Endodermal cell (in vitro differentiated cells): ENCODE measurements at regions not wholly inside any gene's neighbourhood (a gene's known extent, or its start where the extent isn't known, plus 50 kb on each side); places are given as distances from the start of the nearest gene placed in this dataset.

Experiments
- DNase-seq: peaks from one replicate; pipeline ENCODE4 v3.0.0-alpha.2; 2017
- H3K27ac ChIP-seq: 2 replicates; pipeline ENCODE4 v1.5.1; 2013; ENCODE audit warnings: mild to moderate bottlenecking, low read depth, low read length, moderate library complexity
- H3K27me3 ChIP-seq: 2 replicates; pipeline ENCODE4 v1.6.1; 2013; ENCODE audit warnings: mild to moderate bottlenecking, low read length, moderate library complexity; ENCODE audit not compliant: insufficient read depth, control insufficient read depth, poor library complexity, severe bottlenecking
- H3K36me3 ChIP-seq: 2 replicates; pipeline ENCODE4 v1.7.0; 2013; ENCODE audit warnings: mild to moderate bottlenecking, low read length, moderate library complexity; ENCODE audit not compliant: control insufficient read depth, insufficient read depth
- H3K4me1 ChIP-seq: one replicate; pipeline ENCODE4 v1.7.0; 2013; ENCODE audit warnings: low read length; ENCODE audit not compliant: control insufficient read depth, insufficient read depth
- H3K4me3 ChIP-seq: 2 replicates; pipeline ENCODE4 v1.5.1; 2013; ENCODE audit warnings: mild to moderate bottlenecking, low read length, moderate library complexity
- H3K9ac ChIP-seq: 2 replicates; pipeline ENCODE4 v1.6.1; 2013; ENCODE audit warnings: mild to moderate bottlenecking, low read length, moderate library complexity; ENCODE audit not compliant: poor library complexity, severe bottlenecking; ENCODE audit errors: extremely low read depth
- H3K9me3 ChIP-seq: 2 replicates; pipeline ENCODE4 v1.6.1; 2013; ENCODE audit warnings: mild to moderate bottlenecking, low read length, moderate library complexity; ENCODE audit not compliant: control insufficient read depth
- H3K27ac Mint-ChIP-seq: 2 replicates; pipeline ENCODE4 v1.8.0; 2020; ENCODE audit warnings: mixed read lengths
- H3K27me3 Mint-ChIP-seq: 2 replicates; pipeline ENCODE4 v1.8.0; 2021; ENCODE audit warnings: mild to moderate bottlenecking, mixed read lengths; ENCODE audit not compliant: insufficient read depth
- H3K36me3 Mint-ChIP-seq: 2 replicates; pipeline ENCODE4 v1.8.0; 2020; ENCODE audit warnings: low read depth, mixed read lengths
- H3K4me1 Mint-ChIP-seq: 2 replicates; pipeline ENCODE4 v1.8.0; 2020; ENCODE audit warnings: mixed read lengths
- H3K4me3 Mint-ChIP-seq: 2 replicates; pipeline ENCODE4 v1.8.0; 2020; ENCODE audit warnings: mild to moderate bottlenecking, moderate library complexity, mixed read lengths
- H3K9me3 Mint-ChIP-seq: 2 replicates; pipeline ENCODE4 v1.8.0; 2020; ENCODE audit warnings: mild to moderate bottlenecking, mixed read lengths
- WGBS, 2 experiments: methylation state at CpG; one replicate each; pipeline versions ENCODE4 v1.1.5 to v1.1.7; 2013; ENCODE audit warnings: missing lambda C conversion rate in 2 of 2, mixed read lengths in 1 of 2; ENCODE audit not compliant: insufficient coverage in 1 of 2, insufficient read length in 1 of 2; 5-methylcytosine and 5-hydroxymethylcytosine counted together
- TF ChIP-seq, protein P1 (sequence below): fragments of 200-600 bp; sonication (generic); conservative IDR thresholded peaks from 2 replicates; pipeline ENCODE4 v1.5.0; 2021; ENCODE audit warnings: antibody characterized with exemption, mild to moderate bottlenecking

DNA sequence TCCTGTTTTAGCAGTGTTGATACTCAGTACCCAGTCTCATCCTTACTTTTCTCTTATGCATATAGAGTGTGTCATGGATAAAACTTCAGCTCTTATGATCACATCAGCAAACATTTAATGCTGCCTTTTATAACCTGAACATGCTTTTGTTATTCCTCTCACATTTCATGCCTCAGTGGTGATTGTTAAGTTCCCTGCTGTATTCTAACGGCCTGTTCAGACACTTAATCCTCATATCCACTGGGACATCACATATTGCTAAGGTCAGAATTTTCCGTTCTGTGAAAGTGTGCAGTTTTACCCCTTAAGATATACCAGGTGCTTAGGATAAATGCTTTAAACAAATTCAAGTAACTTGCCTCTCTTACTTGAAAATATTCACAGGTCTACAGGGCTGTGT lies 268.7 kb upstream of the SEL1L start:
- H3K27me3 ChIP-seq, result no peaks in the 10 kb centered on the region
- TF ChIP-seq, protein P1, sequence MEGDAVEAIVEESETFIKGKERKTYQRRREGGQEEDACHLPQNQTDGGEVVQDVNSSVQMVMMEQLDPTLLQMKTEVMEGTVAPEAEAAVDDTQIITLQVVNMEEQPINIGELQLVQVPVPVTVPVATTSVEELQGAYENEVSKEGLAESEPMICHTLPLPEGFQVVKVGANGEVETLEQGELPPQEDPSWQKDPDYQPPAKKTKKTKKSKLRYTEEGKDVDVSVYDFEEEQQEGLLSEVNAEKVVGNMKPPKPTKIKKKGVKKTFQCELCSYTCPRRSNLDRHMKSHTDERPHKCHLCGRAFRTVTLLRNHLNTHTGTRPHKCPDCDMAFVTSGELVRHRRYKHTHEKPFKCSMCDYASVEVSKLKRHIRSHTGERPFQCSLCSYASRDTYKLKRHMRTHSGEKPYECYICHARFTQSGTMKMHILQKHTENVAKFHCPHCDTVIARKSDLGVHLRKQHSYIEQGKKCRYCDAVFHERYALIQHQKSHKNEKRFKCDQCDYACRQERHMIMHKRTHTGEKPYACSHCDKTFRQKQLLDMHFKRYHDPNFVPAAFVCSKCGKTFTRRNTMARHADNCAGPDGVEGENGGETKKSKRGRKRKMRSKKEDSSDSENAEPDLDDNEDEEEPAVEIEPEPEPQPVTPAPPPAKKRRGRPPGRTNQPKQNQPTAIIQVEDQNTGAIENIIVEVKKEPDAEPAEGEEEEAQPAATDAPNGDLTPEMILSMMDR, result no peak
- no peaks in the 10 kb centered on the region for H3K36me3 ChIP-seq
- no peak overlapping the region for H3K27ac Mint-ChIP-seq
- no peak overlapping the region for H3K9ac ChIP-seq
- H3K4me3 Mint-ChIP-seq, result no peak overlapping the region
- DNase-seq, result no peak
- H3K9me3 Mint-ChIP-seq, result no peaks in the 10 kb centered on the region
- no peaks in the 10 kb centered on the region for H3K27me3 Mint-ChIP-seq
- H3K4me1 Mint-ChIP-seq, result no peaks in the 10 kb centered on the region
- H3K27ac ChIP-seq, result no peak overlapping the region
- H3K4me1 ChIP-seq, result no peaks in the 10 kb centered on the region
- H3K9me3 ChIP-seq, result no peaks in the 10 kb centered on the region
- H3K4me3 ChIP-seq, result no peak overlapping the region
- 94% methylated on average over 2 of the region's 2 CpGs for WGBS, 2 experiments
- H3K36me3 Mint-ChIP-seq, result no peaks in the 10 kb centered on the region

- H3K4me1 Mint-ChIP-seq, result no peaks in the 10 kb centered on the region
- H3K27ac Mint-ChIP-seq, result no peak overlapping the region
- Histone ChIP-seq H3K4me3 (no peak overlapping the region), H3K9ac (no peak overlapping the region), H3K27ac (no peak overlapping the region), H3K4me1 (no peaks in the 10 kb centered on the region), H3K36me3 (no peaks in the 10 kb centered on the region), H3K27me3 (no peaks in the 10 kb centered on the region), H3K9me3 (no peaks in the 10 kb centered on the region)
- H3K27me3 Mint-ChIP-seq, result peaks cover 2% of the 10 kb centered on the region
- TF ChIP-seq, protein P1, result no peak
- H3K9me3 Mint-ChIP-seq, result peaks cover 3% of the 10 kb centered on the region
- 92% methylated on average over 2 of the region's 2 CpGs; no CpG with 5 or more reads in 1 of the 2 experiments for WGBS, 2 experiments
- DNase-seq, result no peak
- H3K36me3 Mint-ChIP-seq, result no peaks in the 10 kb centered on the region
- no peak overlapping the region for H3K4me3 Mint-ChIP-seq
Observed at GRCh38 chr14:81805785-81806184, 272.1 kb upstream of the SEL1L start.

- no peak overlapping the region for H3K9ac ChIP-seq
- no peaks in the 10 kb centered on the region for H3K27me3 ChIP-seq
- no peak for DNase-seq
- Mint-ChIP-seq H3K4me1 (no peaks in the 10 kb centered on the region), H3K27ac (no peak overlapping the region), H3K27me3 (peaks cover 2% of the 10 kb centered on the region), H3K4me3 (no peak overlapping the region), H3K36me3 (no peaks in the 10 kb centered on the region), H3K9me3 (peaks cover 3% of the 10 kb centered on the region)
- no peaks in the 10 kb centered on the region for H3K36me3 ChIP-seq
- H3K9me3 ChIP-seq, result no peaks in the 10 kb centered on the region
- H3K4me3 ChIP-seq, result no peak overlapping the region
- no peaks in the 10 kb centered on the region for H3K4me1 ChIP-seq
- TF ChIP-seq, protein P1, result no peak
- no peak overlapping the region for H3K27ac ChIP-seq
- WGBS, 2 experiments, result 84 to 89% methylated on average over 3 to 6 of the region's 7 CpGs
Observed at GRCh38 chr14:81811705-81812269, 278.1 kb upstream of the SEL1L start.
